ENCODE measurements at regions not wholly inside any gene's neighbourhood (a gene's known extent, or its start where the extent isn't known, plus 50 kb on each side); places are given as distances from the start of the nearest gene placed in this dataset.

DNA sequence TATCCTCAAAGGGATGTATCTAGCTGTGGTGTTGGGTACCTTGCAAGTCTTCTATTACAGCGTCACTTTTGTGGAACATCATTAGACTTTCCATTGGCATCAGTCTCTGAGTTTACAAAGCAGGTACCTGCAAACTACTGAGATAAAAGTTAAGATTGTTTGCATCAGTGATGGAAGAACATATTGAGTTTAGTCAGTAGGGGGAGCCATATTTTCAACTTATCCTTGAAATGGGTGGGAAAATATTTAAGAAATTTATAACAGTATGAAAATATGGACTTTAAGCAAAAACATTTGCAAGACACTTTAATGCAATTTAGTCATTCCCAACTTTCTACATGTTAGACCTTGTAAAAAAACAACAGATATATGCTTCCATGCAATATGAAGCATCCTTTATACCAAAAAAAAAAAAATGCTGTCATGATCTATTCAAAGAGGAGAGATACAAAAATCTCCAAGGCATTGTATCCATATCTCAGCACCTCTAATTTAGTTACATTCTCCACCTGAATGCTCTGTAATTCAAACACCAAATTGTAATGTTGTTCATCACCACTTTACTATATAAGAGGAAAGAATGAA is 98.6 kb upstream of the ADAMTS19 start:
- no peak for DNase-seq (ENCODE audit: low spot score)
- no peak overlapping the region for H3K27ac Mint-ChIP-seq
- H3K4me3 Mint-ChIP-seq, result no peak overlapping the region
- peaks cover 5% of the 10 kb centered on the region for H3K9me3 Mint-ChIP-seq
- H3K36me3 Mint-ChIP-seq, result no peaks in the 10 kb centered on the region
- H3K27me3 Mint-ChIP-seq, result no peaks in the 10 kb centered on the region
- ATAC-seq, result no peak
- H3K4me1 Mint-ChIP-seq (ENCODE audit: low read depth in 2 of 2), result no peaks in the 10 kb centered on the region

- Mint-ChIP-seq H3K4me3 (no peak overlapping the region), H3K27me3 (no peaks in the 10 kb centered on the region), H3K9me3 (peaks cover 6% of the 10 kb centered on the region)
Observed at GRCh38 chr5:129362456-129362855, 97.6 kb upstream of the ADAMTS19 start.

DNA sequence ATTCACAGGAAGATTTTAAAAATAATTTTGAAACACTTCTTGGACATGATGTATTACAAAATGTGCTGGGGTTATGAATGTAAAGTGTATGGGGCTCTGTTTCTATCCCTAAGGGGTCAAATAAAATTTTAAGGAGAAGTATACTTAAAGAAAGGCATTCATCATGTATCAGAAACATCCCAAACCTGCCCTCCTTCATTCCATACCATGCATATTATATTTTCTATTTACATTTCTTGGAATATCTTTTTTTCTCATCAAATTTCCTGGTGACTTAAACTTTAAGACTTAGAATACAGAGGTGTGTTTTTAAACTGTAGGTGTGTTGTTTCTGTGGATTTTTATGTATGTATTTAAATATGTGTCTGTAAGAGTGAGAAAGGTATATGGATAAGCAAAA is 96.1 kb upstream of the ADAMTS19 start:
- DNase-seq (ENCODE audit: low spot score), result no peak
- peaks cover 9% of the 10 kb centered on the region for H3K9me3 Mint-ChIP-seq
- H3K36me3 Mint-ChIP-seq, result no peaks in the 10 kb centered on the region
- H3K27me3 Mint-ChIP-seq, result no peaks in the 10 kb centered on the region
- ATAC-seq, result no peak
- no peaks in the 10 kb centered on the region for H3K4me1 Mint-ChIP-seq (ENCODE audit: low read depth in 2 of 2)
- H3K27ac Mint-ChIP-seq, result no peak overlapping the region
- no peak overlapping the region for H3K4me3 Mint-ChIP-seq

More at GRCh38 chr5:129362456-129362855, 97.6 kb upstream of the ADAMTS19 start:
- no peak for ATAC-seq
- H3K36me3 Mint-ChIP-seq, result no peaks in the 10 kb centered on the region
- DNase-seq (ENCODE audit: low spot score), result no peak
- no peaks in the 10 kb centered on the region for H3K4me1 Mint-ChIP-seq (ENCODE audit: low read depth in 2 of 2)
- H3K27ac Mint-ChIP-seq, result no peak overlapping the region

- Mint-ChIP-seq H3K27me3 (no peaks in the 10 kb centered on the region), H3K27ac (no peak overlapping the region), H3K4me1 (ENCODE audit: low read depth in 2 of 2) (no peaks in the 10 kb centered on the region), H3K4me3 (no peak overlapping the region), H3K36me3 (no peaks in the 10 kb centered on the region), H3K9me3 (peaks cover 12% of the 10 kb centered on the region)
- DNase-seq (ENCODE audit: low spot score) (no peak), ATAC-seq (no peak)
Observed at GRCh38 chr5:129367883-129368282, 92.2 kb upstream of the ADAMTS19 start.

DNA sequence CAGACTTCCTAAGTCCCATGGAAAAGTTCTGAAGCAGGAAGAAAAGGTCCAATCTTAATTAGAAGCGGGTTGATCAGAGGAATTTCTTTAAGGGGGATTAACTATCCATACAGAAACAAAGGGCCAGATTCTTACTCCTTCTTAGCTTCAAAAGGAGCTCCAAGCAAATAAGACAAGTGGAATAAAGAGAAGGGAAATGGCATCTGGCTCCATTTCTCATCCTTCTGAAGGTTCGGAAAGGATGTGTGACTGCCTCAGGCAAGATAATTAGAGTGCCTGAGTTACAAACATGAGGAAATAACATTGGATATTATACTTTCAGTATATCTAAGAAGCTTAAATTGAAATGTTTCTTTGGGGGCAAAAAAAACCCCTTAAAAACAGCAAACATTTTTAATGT is 88.1 kb upstream of the ADAMTS19 start:
- H3K27me3 Mint-ChIP-seq, result no peaks in the 10 kb centered on the region
- no peak for ATAC-seq
- no peaks in the 10 kb centered on the region for H3K4me1 Mint-ChIP-seq (ENCODE audit: low read depth in 2 of 2)
- H3K4me3 Mint-ChIP-seq, result no peak overlapping the region
- no peak for DNase-seq (ENCODE audit: low spot score)
- no peak overlapping the region for H3K27ac Mint-ChIP-seq
- peaks cover 14% of the 10 kb centered on the region for H3K9me3 Mint-ChIP-seq
- no peaks in the 10 kb centered on the region for H3K36me3 Mint-ChIP-seq

- DNase-seq (ENCODE audit: low spot score), result no peak
- H3K27me3 Mint-ChIP-seq, result no peaks in the 10 kb centered on the region
- H3K4me1 Mint-ChIP-seq (ENCODE audit: low read depth in 2 of 2), result no peaks in the 10 kb centered on the region
- no peaks in the 10 kb centered on the region for H3K36me3 Mint-ChIP-seq
- peaks cover 13% of the 10 kb centered on the region for H3K9me3 Mint-ChIP-seq
- H3K4me3 Mint-ChIP-seq, result no peak overlapping the region
- no peak for ATAC-seq
- no peak overlapping the region for H3K27ac Mint-ChIP-seq
Observed at GRCh38 chr5:129377504-129377903, 82.6 kb upstream of the ADAMTS19 start.

GRCh38 chr5:129378961-129379360 is 81.1 kb upstream of the ADAMTS19 start:
- Mint-ChIP-seq H3K27ac (no peak overlapping the region), H3K4me1 (ENCODE audit: low read depth in 2 of 2) (no peaks in the 10 kb centered on the region), H3K36me3 (no peaks in the 10 kb centered on the region), H3K4me3 (no peak overlapping the region), H3K27me3 (no peaks in the 10 kb centered on the region), H3K9me3 (peaks cover 11% of the 10 kb centered on the region)
- ATAC-seq (no peak), DNase-seq (ENCODE audit: low spot score) (no peak)

DNA sequence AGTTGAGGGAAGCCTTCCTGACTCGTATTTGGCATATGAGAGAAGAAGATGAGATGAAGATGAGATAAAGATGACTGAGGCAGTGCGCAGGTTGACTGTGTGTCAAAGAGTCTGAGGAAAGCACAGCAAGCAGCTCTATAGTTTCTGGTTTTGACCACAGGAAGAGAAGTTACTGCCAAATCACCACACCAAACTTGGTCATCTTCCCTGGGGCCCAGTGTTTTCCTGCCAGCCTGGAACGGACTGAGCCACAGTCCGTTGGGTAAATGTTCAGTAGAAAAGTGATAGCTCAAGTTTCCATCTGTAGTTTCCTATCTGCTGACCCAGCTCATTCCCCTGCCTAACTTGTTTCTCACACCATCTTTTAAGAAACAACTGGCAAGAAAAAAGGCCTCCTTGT is 80.7 kb upstream of the ADAMTS19 start:
- no peak overlapping the region for H3K27ac Mint-ChIP-seq
- no peak for ATAC-seq
- DNase-seq (ENCODE audit: low spot score), result no peak
- H3K9me3 Mint-ChIP-seq, result peaks cover 11% of the 10 kb centered on the region
- no peaks in the 10 kb centered on the region for H3K4me1 Mint-ChIP-seq (ENCODE audit: low read depth in 2 of 2)
- no peaks in the 10 kb centered on the region for H3K36me3 Mint-ChIP-seq
- no peak overlapping the region for H3K4me3 Mint-ChIP-seq
- H3K27me3 Mint-ChIP-seq, result no peaks in the 10 kb centered on the region

- no peaks in the 10 kb centered on the region for H3K27me3 Mint-ChIP-seq
- no peak for DNase-seq (ENCODE audit: low spot score)
- H3K4me3 Mint-ChIP-seq, result no peak overlapping the region
- peaks cover 11% of the 10 kb centered on the region for H3K9me3 Mint-ChIP-seq
- no peak for ATAC-seq
- H3K36me3 Mint-ChIP-seq, result no peaks in the 10 kb centered on the region
- H3K27ac Mint-ChIP-seq, result no peak overlapping the region
- no peaks in the 10 kb centered on the region for H3K4me1 Mint-ChIP-seq (ENCODE audit: low read depth in 2 of 2)
Observed at GRCh38 chr5:129382921-129383672, 77.0 kb upstream of the ADAMTS19 start.

GRCh38 chr5:129384193-129384592 is 75.9 kb upstream of the ADAMTS19 start:
- Mint-ChIP-seq H3K4me3 (no peak overlapping the region), H3K27ac (no peak overlapping the region), H3K27me3 (no peaks in the 10 kb centered on the region), H3K4me1 (ENCODE audit: low read depth in 2 of 2) (no peaks in the 10 kb centered on the region), H3K9me3 (peaks cover 8% of the 10 kb centered on the region), H3K36me3 (no peaks in the 10 kb centered on the region)
- DNase-seq (ENCODE audit: low spot score) (no peak), ATAC-seq (no peak)

DNA sequence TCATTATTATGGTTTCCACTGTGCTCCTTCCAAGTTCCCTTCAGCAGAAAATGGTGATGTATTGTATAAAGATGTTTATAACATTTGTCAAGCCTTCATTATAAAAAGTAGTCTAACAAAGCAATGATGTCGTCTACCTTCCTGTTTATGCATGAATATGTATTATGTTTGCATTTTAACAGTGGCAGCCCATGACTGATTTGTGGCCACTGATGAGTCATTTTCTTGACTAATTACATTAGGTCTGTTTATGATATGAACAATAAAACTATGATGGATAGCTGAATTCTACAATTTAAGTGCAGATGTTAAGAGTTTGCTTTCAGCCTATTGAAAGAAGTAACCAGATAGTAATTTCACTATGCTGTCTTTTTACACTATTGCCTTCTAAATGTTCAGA is 75.4 kb upstream of the ADAMTS19 start:
- no peaks in the 10 kb centered on the region for H3K4me1 Mint-ChIP-seq (ENCODE audit: low read depth in 2 of 2)

DNA sequence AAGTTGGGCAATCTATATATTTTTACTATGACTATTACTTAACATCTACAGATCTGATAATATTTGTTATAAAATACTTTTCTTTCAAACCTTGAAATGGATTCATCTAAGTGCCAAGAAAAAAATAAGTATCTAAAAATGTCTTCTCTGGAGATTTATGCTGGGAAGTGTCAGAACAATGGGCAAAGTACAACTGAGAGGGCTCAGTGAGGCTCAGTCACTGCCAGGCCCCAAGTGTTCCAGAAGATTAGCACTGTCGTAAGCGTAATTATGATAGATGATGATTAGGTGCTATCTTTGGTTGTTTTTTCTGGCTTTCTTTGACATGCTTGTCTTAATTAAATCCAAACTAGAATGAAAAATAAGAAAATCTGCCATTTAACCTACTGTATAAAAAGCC is 72.2 kb upstream of the ADAMTS19 start:
- H3K9me3 Mint-ChIP-seq, result peaks cover 5% of the 10 kb centered on the region
- H3K27me3 Mint-ChIP-seq, result no peaks in the 10 kb centered on the region
- no peaks in the 10 kb centered on the region for H3K4me1 Mint-ChIP-seq (ENCODE audit: low read depth in 2 of 2)
- peaks cover 6% of the 10 kb centered on the region for H3K36me3 Mint-ChIP-seq
- no peak for DNase-seq (ENCODE audit: low spot score)
- H3K4me3 Mint-ChIP-seq, result no peak overlapping the region
- ATAC-seq, result no peak
- no peak overlapping the region for H3K27ac Mint-ChIP-seq

More for the DNA sequence above, 75.4 kb upstream of the ADAMTS19 start:
- Mint-ChIP-seq H3K27me3 (no peaks in the 10 kb centered on the region), H3K36me3 (no peaks in the 10 kb centered on the region), H3K4me3 (no peak overlapping the region), H3K27ac (no peak overlapping the region), H3K9me3 (peaks cover 5% of the 10 kb centered on the region)
- DNase-seq (ENCODE audit: low spot score), result no peak
- ATAC-seq, result no peak

DNA sequence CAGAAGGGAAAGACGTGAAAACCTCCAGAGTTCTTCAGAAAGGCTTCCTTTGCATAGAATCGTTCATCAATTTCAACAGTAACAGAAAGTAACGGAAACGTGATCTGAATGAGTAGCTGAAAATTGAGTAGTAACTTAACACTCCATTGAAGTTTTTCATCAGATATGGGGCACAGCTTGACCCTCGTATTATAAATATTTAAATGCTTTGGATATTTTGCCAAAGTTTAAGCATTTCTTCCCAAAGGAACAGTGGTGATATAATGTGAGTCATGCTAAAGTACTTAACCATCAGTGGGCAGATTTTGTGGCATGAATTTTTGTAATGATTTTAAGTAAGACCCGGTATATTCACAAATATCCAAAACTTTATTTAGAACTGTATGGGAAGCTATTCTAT is 67.4 kb upstream of the ADAMTS19 start:
- DNase-seq (ENCODE audit: low spot score) (no peak), ATAC-seq (no peak)
- H3K27me3 Mint-ChIP-seq, result no peaks in the 10 kb centered on the region
- no peak overlapping the region for H3K4me3 Mint-ChIP-seq
- H3K4me1 Mint-ChIP-seq (ENCODE audit: low read depth in 2 of 2), result no peaks in the 10 kb centered on the region
- H3K36me3 Mint-ChIP-seq, result peaks cover 6% of the 10 kb centered on the region
- no peak overlapping the region for H3K27ac Mint-ChIP-seq
- H3K9me3 Mint-ChIP-seq, result peaks cover 10% of the 10 kb centered on the region

- Mint-ChIP-seq H3K4me3 (no peak overlapping the region), H3K9me3 (peaks cover 10% of the 10 kb centered on the region)
- DNase-seq (ENCODE audit: low spot score), result no peak
Observed at GRCh38 chr5:129395247-129395646, 64.9 kb upstream of the ADAMTS19 start.

More at GRCh38 chr5:129395247-129395646, 64.9 kb upstream of the ADAMTS19 start:
- ATAC-seq, result no peak
- H3K4me1 Mint-ChIP-seq (ENCODE audit: low read depth in 2 of 2), result no peaks in the 10 kb centered on the region
- H3K36me3 Mint-ChIP-seq, result peaks cover 6% of the 10 kb centered on the region
- no peaks in the 10 kb centered on the region for H3K27me3 Mint-ChIP-seq
- H3K27ac Mint-ChIP-seq, result no peak overlapping the region
